ENCODE measurements at regions not wholly inside any gene's neighbourhood (a gene's known extent, or its start where the extent isn't known, plus 50 kb on each side); places are given as distances from the start of the nearest gene placed in this dataset.

- TF ChIP-seq, protein P1, sequence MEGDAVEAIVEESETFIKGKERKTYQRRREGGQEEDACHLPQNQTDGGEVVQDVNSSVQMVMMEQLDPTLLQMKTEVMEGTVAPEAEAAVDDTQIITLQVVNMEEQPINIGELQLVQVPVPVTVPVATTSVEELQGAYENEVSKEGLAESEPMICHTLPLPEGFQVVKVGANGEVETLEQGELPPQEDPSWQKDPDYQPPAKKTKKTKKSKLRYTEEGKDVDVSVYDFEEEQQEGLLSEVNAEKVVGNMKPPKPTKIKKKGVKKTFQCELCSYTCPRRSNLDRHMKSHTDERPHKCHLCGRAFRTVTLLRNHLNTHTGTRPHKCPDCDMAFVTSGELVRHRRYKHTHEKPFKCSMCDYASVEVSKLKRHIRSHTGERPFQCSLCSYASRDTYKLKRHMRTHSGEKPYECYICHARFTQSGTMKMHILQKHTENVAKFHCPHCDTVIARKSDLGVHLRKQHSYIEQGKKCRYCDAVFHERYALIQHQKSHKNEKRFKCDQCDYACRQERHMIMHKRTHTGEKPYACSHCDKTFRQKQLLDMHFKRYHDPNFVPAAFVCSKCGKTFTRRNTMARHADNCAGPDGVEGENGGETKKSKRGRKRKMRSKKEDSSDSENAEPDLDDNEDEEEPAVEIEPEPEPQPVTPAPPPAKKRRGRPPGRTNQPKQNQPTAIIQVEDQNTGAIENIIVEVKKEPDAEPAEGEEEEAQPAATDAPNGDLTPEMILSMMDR (IDR thresholded peaks at IDR 0.05) = no peak
- no peak for TF ChIP-seq POLR2AphosphoS5 (IDR thresholded peaks at IDR 0.05)
- TF ChIP-seq POLR2A (IDR thresholded peaks at IDR 0.05) = no peak
Measured at GRCh38 chr3:8327739-8328138, 173.9 kb upstream of the LMCD1 start.

All from upper lobe of left lung (tissue), 4 donors.